SK-N-MC (cell line): ENCODE measurements at regions not wholly inside any gene's neighbourhood (a gene's known extent, or its start where the extent isn't known, plus 50 kb on each side); places are given as distances from the start of the nearest gene placed in this dataset.

ENCODE experiments used
- EZH2 ChIP-seq: fragments of 200-600 bp; sonication (generic); IDR thresholded peaks from one replicate; pipeline ENCODE4 v1.6.1; 2017; ENCODE audit warnings: antibody characterized with exemption
- POLR2AphosphoS5 ChIP-seq: IDR thresholded peaks from 2 replicates; pipeline ENCODE4 v1.6.1; 2012; ENCODE audit warnings: mild to moderate bottlenecking, low read depth, low read length, borderline replicate concordance

- no peak for TF ChIP-seq EZH2
- no peak for TF ChIP-seq POLR2AphosphoS5
Observed at GRCh38 chr6:27157459-27158315, 89.8 kb upstream of the PRSS16 start.
